WTC11 (cell line): ENCODE measurements at regions not wholly inside any gene's neighbourhood (a gene's known extent, or its start where the extent isn't known, plus 50 kb on each side); places are given as distances from the start of the nearest gene placed in this dataset.

Source experiments
- ATAC-seq: fragments of 200-7000 bp; cut with Tn5 transposase; 2 replicates; pipeline ENCODE4 v1.10.0; 2021; ENCODE audit warnings: mild to moderate bottlenecking, moderate library complexity
- CTCF ChIA-PET: fragments of 300-600 bp; sonication (Branson Sonifier 250); formaldehyde crosslinking; loops from one replicate; lab custom pipeline; 2021; ENCODE audit warnings: antibody characterized with exemption; lab: Charles Lee
- POLR2A ChIA-PET: fragments of 350-600 bp; sonication (Branson Sonifier 250); formaldehyde crosslinking; loops from one replicate; lab custom pipeline; 2021; ENCODE audit warnings: antibody characterized with exemption; lab: Charles Lee
- DNase-seq: peaks from one replicate; pipeline ENCODE4 v3.0.0; 2021; ENCODE audit warnings: low spot score
- H3K27ac Mint-ChIP-seq: 2 replicates; pipeline ENCODE4 v1.8.0; 2021; ENCODE audit warnings: mixed read lengths
- H3K27me3 Mint-ChIP-seq: 2 replicates; pipeline ENCODE4 v1.8.0; 2021; ENCODE audit warnings: low read depth, mild to moderate bottlenecking, moderate library complexity, mixed read lengths
- H3K36me3 Mint-ChIP-seq: 2 replicates; pipeline ENCODE4 v1.8.0; 2021; ENCODE audit warnings: mixed read lengths
- H3K4me1 Mint-ChIP-seq: 2 replicates; pipeline ENCODE4 v1.8.0; 2022; ENCODE audit warnings: mixed read lengths
- H3K4me3 Mint-ChIP-seq: 2 replicates; pipeline ENCODE4 v1.8.0; 2021; ENCODE audit warnings: mild to moderate bottlenecking, moderate library complexity, mixed read lengths
- H3K9me3 Mint-ChIP-seq: 2 replicates; pipeline ENCODE4 v1.8.0; 2021; ENCODE audit warnings: mixed read lengths
- CTCF ChIP-seq: fragments of 200-600 bp; IDR thresholded peaks from 2 replicates; pipeline ENCODE4 v1.8.0; 2022; ENCODE audit warnings: antibody characterized with exemption
- ESRRA ChIP-seq: sonication (generic); formaldehyde crosslinking; IDR thresholded peaks from 2 replicates; pipeline ENCODE4 v1.8.1; 2022; ENCODE audit warnings: mild to moderate bottlenecking, missing genetic modification reagents, borderline replicate concordance
- NR3C1 ChIP-seq: sonication (generic); formaldehyde crosslinking; conservative IDR thresholded peaks from 2 replicates; pipeline ENCODE4 v1.8.1; 2023; ENCODE audit warnings: low read depth, mild to moderate bottlenecking, missing genetic modification reagents
- TF ChIP-seq, protein P1 (sequence below): sonication (generic); formaldehyde crosslinking; conservative IDR thresholded peaks from 2 replicates; pipeline ENCODE4 v1.8.1; 2023; ENCODE audit warnings: mild to moderate bottlenecking, low read depth, missing genetic modification reagents, moderate library complexity
- TF ChIP-seq, protein P2 (sequence below): sonication (generic); formaldehyde crosslinking; IDR thresholded peaks from 2 replicates; pipeline ENCODE4 v1.8.1; 2022; ENCODE audit warnings: low read depth, mild to moderate bottlenecking, moderate library complexity, missing genetic modification reagents, borderline replicate concordance

DNA sequence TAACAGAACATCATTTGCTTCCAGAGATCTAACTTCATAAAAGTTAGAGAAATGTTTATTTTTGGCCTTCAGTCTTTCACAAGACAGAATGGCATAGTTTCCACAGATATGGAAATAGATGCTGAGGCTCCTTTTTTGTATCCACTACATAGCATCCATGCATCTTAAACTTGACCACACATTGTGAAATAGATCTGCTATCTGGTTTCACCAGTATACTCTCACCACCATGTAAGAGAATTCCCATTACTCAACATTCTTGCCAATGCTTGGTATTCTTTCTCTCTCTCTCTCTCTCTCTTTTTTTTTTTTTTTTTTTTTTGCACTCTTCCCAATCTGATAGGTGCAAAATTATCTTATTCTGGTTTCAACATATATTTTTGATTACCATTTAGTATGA, 52.1 kb upstream of the PRMT6 start:
- DNase-seq (no peak), ATAC-seq (no peak)
- ChIA-PET POLR2A (no interaction called here), CTCF (no interaction called here)
- Mint-ChIP-seq H3K4me3 (no peak overlapping the region), H3K9me3 (no peaks in the 10 kb centered on the region), H3K36me3 (no peaks in the 10 kb centered on the region), H3K4me1 (no peaks in the 10 kb centered on the region), H3K27ac (no peak overlapping the region), H3K27me3 (no peaks in the 10 kb centered on the region)
- TF ChIP-seq CTCF = no peak
- no peak for TF ChIP-seq ESRRA (CRISPR knock-in tag)
- TF ChIP-seq, protein P1, sequence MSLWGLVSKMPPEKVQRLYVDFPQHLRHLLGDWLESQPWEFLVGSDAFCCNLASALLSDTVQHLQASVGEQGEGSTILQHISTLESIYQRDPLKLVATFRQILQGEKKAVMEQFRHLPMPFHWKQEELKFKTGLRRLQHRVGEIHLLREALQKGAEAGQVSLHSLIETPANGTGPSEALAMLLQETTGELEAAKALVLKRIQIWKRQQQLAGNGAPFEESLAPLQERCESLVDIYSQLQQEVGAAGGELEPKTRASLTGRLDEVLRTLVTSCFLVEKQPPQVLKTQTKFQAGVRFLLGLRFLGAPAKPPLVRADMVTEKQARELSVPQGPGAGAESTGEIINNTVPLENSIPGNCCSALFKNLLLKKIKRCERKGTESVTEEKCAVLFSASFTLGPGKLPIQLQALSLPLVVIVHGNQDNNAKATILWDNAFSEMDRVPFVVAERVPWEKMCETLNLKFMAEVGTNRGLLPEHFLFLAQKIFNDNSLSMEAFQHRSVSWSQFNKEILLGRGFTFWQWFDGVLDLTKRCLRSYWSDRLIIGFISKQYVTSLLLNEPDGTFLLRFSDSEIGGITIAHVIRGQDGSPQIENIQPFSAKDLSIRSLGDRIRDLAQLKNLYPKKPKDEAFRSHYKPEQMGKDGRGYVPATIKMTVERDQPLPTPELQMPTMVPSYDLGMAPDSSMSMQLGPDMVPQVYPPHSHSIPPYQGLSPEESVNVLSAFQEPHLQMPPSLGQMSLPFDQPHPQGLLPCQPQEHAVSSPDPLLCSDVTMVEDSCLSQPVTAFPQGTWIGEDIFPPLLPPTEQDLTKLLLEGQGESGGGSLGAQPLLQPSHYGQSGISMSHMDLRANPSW = no peak
- TF ChIP-seq NR3C1 (CRISPR knock-in tag) = no peak
- TF ChIP-seq, protein P2, sequence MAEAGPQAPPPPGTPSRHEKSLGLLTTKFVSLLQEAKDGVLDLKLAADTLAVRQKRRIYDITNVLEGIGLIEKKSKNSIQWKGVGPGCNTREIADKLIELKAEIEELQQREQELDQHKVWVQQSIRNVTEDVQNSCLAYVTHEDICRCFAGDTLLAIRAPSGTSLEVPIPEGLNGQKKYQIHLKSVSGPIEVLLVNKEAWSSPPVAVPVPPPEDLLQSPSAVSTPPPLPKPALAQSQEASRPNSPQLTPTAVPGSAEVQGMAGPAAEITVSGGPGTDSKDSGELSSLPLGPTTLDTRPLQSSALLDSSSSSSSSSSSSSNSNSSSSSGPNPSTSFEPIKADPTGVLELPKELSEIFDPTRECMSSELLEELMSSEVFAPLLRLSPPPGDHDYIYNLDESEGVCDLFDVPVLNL (CRISPR knock-in tag) = no peak
